EL (cell line): ENCODE measurements at regions not wholly inside any gene's neighbourhood (a gene's known extent, or its start where the extent isn't known, plus 50 kb on each side); places are given as distances from the start of the nearest gene placed in this dataset.

Experiments used
- DNase-seq: peaks from one replicate; pipeline ENCODE4 v3.0.0-alpha.2; 2016

DNA sequence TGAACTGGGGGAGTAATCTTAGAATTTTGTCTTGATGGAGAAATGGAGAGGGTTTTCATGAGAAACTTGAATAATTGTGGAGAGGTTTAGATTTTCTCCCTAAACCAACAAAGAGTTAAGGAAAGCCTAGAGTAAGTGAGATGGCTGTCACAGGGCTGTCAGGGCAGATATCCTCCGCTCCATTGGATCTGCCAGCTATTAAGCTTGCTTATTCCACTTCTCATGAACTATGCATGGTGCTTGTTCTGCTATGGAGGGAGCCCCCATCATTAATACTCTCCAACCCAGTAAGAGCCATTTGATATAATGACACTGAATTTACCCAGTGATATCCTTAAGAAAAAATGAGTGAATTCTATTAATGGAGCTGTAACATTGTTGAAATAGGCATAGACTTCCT lies 342.8 kb upstream of the MTNR1B start:
- DNase-seq = no peak

- peak; percentile 71 for DNase-seq
Observed at GRCh38 chr11:92627615-92628256, 341.7 kb upstream of the MTNR1B start.

DNA sequence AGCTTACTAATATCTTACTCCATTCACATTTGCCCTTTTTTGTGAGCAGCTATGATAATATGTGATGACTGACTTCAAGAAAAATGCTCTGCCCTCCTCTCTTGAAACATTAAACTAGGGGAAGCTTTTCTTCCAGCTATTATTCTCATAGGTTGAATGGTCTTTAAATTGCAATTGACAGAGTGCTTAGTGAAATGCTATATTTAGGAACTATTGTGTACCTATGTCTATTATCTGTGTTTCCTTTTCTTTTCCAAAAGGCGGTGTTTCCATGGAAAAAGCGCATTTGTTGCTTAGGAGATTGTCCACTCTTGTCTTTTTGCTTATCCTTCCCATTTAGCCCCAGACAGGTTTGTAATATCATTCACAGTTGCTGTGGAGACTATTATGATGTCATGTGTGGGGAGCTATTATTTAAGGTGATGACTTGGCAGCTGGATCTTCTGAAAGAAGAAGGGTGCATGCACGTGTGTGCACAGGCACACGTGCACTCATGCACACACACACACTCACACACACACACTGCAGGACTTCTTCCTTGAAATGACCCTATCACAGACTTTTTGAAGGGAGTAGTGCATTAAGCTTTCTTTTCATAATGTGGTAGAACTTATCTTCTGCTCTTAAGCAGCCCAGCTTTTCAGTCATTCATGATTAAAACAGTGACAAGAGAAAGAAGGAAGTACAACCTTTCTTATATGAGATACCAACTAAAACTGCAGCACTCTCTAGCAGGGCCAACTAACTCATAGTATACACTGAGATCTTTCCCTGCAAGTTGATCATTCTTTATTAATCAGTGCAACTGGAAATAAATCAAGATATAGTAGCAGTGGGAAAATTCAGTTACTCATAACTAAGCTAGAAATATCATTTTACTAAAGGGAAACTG lies 340.8 kb upstream of the MTNR1B start:
- peak; percentile 45 for DNase-seq

DNA sequence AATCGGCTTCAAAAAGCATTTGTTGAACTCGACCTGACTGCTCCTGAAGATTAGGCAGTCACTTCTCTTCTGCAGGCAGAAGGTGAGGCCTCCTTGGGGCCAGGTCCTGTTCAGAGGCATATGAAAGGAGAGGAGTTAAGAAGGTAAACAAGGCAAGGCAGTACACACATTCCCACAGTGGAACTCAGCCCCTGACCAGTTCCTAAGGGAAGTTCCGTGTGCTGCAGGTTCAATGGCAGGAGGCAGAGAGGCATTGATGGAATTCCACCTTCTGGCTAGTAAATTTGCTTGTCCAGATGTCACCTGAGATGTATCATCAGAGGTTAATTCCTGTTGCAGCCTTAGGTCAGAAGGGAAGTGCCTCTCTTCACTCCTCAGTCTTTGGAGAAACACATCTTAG lies 337.0 kb upstream of the MTNR1B start:
- no peak for DNase-seq

DNA sequence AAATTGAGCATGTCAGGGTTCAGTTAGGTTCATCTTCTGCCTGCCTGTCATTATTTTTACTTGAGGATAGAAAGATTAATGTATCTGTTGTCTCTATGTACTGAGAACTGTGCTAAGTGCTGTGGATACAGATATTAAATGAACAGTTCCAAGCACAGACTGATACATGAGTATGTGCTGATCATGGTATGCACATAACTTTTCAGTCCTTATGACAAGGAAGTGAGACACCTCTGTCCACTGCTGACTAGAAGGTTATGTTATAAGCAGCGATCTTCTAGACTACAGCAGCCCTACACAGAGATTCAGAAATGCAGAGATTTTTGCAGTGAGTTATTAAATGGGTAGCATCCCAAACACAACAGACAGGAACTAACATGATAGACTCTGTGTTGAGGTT lies 335.6 kb upstream of the MTNR1B start:
- DNase-seq = no peak

DNA sequence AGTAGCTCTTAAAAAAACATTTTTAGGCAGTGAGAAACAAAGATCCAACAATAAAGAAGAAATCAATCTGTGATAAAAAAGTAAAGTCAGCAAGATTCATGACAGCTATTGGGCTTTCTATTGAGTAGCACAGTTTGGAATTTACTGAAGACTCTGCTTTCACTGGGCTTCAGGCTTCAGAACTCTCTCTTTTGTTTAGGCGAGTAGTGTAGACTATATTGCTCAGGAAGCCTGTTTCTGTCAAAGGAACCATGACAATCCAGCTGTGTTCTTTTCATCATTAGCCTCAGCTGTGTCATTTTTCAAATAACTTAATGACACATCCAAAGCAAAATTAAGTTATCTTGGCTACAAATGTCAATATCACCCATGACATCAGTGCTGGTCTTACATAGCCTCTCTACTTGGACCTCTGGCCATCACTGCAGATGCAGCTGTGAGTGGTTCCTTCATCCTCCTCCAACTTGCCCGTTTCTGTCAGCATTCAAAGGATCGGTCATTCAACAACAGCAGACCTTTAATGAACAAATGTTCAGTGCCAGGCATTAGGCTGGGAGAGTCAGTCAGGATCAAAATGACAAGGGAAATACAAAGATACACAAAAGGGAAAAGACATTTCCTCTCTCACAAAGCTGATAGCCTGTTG lies 332.8 kb upstream of the MTNR1B start:
- no peak for DNase-seq

GRCh38 chr11:92638678-92639077 lies 330.8 kb upstream of the MTNR1B start:
- DNase-seq = no peak

DNA sequence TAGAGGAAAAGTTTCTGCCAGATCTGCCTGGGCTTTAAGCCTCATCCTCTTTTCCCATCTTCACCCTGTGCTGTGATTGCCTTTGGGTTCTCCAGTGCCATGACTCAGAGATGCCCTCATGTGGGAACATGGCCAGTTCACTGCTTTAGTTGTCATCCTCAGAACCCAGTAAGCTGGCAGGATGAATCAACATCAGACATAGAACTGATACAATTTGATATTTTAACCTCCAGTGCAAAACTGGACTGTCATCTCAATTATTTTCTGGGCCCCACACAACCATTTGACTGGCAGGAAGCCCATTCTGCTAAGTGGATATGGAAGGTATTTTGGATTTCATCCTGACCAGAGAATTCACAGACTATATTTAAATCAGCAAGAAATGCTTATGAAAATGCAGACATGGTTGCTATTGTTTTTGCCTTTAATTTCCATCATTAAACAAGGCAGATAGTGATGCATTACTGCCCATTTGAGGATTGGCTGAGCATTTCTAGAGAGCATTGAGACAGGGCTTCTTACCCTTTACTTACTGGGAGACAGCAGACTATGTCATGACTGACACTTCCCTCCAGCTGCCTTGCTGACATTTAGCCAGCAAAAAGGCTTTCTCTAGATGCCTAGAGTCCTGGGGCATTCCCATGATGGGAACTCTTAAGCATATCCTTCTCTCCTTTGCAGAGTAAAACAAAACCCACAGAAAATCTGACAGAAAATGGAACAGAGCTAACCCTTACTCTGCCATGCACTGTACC lies 327.1 kb upstream of the MTNR1B start:
- DNase-seq = peak; percentile 37

DNA sequence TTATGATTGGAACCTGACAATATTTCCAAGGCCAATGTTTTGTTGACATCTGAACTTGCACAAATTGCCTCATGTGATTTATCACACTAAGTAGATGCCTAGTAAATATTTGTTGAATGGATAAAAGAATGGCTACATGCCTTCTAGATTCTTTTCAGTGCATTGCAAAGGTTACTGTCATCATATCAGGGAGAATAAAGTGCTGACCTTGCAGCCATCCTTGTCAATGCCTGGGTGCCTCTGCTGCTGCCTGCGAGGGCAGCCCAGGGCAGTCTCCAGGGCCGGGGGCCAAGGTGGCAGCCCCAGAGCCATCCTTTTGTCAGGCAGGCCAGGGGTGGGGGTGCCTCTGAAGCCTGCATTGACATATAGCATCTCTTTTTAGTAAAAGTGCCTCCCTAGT lies 325.6 kb upstream of the MTNR1B start:
- no peak for DNase-seq

DNA sequence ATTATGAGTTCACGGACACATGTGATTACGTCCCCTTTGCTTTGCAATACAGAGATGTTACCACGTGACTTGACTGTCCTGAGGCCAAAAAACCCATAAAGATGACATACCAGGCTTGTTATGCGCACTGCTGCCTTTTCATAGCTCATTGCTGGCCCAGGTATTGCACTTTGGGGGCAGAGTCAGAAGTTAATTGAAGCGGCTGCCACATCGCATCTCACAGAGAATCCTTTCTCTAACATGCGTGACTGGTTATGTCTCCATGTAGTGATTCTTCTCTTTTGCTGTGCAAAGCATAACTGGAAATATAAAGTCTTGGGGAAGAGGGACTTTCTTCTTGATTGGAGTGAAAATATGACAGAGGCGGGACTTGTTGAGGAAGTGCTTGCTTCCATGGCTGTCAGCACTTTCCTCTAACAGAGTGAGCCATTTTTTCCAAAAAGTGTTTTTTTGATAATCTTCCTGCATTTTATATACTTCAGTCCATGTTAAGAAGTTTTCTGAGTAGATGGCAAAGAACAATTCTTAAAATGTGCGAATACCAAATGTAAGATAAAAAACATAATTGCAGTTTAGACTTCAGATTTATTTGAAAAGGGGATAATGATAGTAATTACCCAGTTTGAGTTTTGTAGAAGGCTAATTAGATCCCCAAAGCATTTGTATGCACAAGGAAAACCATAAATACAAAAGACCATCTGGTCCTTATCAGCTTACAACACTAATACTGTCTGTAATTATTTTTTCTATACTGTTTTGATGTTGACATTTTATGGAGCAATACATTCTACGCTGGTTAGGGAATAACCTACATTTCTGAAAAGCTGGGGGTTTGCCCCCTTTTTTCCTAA lies 324.6 kb upstream of the MTNR1B start:
- no peak for DNase-seq

DNA sequence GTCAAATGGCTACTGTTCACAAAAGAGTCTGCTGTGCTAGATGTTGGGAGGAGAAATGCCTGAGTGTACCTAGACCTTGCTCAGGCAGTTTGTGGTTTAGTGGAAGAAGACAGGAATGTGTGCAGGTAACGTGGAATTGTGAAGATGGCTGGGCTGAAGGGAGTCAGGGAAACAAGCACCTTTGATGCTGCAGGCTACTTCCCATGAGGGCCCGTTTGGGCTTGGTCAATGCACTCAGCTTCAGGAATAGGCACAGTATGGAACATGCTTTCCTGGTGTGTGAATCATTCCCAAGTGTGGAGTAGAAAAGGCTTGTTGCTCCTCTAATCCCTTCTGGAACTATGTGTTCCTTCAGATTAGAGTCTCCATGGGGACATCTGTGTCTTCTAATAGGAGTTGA lies 318.3 kb upstream of the MTNR1B start:
- no peak for DNase-seq

DNA sequence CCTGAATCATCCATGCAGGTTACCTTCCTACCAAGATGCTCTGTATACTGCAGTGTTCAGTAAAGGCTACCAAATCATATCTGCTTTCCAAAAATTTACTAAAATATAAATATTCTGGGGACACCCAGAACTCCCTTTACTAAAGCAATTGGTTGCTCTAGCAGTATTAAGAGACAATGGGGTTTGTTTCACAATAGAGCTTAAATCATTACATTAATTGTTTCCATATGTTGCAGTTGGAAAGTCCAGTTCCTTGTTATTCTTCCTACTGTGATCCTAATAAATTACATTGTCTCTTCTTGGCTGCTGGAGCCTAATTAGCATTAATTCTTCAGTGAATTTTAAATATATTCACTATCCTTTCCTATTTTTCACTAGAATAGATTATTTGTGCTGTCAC lies 316.0 kb upstream of the MTNR1B start:
- no peak for DNase-seq

- no peak for DNase-seq
Observed at GRCh38 chr11:92656783-92657182, 312.7 kb upstream of the MTNR1B start.

GRCh38 chr11:92657226-92657625 lies 312.2 kb upstream of the MTNR1B start:
- no peak for DNase-seq

- no peak for DNase-seq
Observed at GRCh38 chr11:92658733-92659132, 310.7 kb upstream of the MTNR1B start.

DNA sequence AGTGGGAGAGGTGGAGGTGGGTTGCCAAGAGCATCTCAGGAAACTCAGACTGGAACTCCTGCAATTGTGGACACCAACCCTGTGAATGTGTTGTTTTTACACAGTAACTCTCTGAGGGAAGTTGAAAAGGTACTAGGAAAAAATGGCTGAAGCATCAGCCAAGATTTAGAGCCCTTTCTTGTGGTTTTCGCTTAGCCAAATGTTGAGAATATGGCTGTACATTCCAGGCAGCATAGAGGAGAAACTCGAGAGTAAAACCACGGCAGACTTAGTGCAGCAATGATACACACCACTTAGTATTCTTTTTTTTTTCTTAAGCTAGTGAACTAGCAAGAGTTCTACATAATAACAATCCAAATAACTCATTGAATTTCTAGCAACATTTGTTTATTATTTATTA lies 309.7 kb upstream of the MTNR1B start:
- DNase-seq = no peak

- peak; percentile 4 for DNase-seq
Observed at GRCh38 chr11:92662601-92663360, 306.7 kb upstream of the MTNR1B start.

DNA sequence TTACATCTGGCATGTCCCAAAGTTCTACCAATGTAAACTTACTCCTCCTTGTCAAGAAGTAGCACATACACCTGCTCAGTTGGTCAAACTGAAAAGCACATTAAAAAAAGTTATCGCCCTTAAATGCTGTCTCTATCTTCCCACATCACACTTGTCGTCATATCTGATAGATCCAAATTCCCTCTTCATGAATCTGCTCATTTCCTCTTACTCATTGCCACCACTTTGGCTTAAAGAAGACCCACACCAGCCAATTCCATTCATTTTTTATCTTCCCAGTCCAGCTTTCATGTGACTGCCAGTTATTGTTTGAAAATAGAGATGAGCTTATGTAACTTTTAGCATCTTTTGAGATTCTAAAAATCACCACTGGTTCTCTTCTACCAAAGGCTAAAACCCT lies 305.9 kb upstream of the MTNR1B start:
- peak; percentile 70 for DNase-seq

- DNase-seq = no peak
Observed at GRCh38 chr11:92667486-92668152, 301.8 kb upstream of the MTNR1B start.

GRCh38 chr11:92670308-92670890 lies 299.1 kb upstream of the MTNR1B start:
- no peak for DNase-seq

DNA sequence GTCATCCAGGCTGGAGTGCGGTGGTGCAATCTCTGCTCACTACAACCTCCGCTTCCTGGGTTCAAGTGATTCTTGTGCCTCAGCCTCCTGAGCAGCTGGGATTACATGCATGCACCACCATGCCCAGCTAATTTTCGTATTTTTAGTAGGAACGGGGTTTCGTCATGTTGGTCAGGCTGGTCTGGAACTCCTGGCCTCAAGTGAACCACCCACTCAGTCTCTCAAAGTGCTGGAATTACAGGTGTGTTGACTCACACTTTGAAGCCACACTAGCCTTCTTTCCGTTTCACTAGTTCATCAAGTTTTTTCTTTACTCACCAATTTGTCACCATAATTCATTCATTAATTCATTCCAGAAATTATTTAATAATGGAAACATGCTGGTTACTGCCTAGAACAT lies 298.4 kb upstream of the MTNR1B start:
- no peak for DNase-seq
